H1 (cell line): ENCODE measurements at regions not wholly inside any gene's neighbourhood (a gene's known extent, or its start where the extent isn't known, plus 50 kb on each side); places are given as distances from the start of the nearest gene placed in this dataset.

ENCODE experiments used
- CTCF ChIA-PET: fragments of 300-600 bp; sonication (Branson Sonifier 250); formaldehyde crosslinking; loops from one replicate; lab custom pipeline; 2021; ENCODE audit not compliant: partially characterized antibody; lab: Charles Lee
- POLR2A ChIA-PET: fragments of 300-600 bp; sonication (Branson Sonifier 250); formaldehyde crosslinking; loops from one replicate; lab custom pipeline; 2021; ENCODE audit warnings: inconsistent platforms; ENCODE audit not compliant: partially characterized antibody; lab: Charles Lee
- DNase-seq, 2 experiments: peaks; one replicate each; pipeline versions ENCODE4 v3.0.0 to v3.0.0-alpha.2; 2010 to 2022; ENCODE audit warnings: low spot score in 2 of 2, low read depth in 1 of 2, mixed read lengths in 1 of 2
- FAIRE-seq: peaks from 2 replicates; lab custom pipeline; 2011; peaks lifted over from hg19 to GRCh38; lab: Jason Lieb, UNC
- H2AFZ ChIP-seq: 2 replicates; pipeline ENCODE4 v1.8.1; 2012; ENCODE audit warnings: low read length, inconsistent platforms
- H2AK5ac ChIP-seq: 2 replicates; pipeline ENCODE4 v1.6.1; 2013; ENCODE audit warnings: low read depth, low read length
- H2BK120ac ChIP-seq: replicated peaks from 2 replicates; pipeline ENCODE3; 2013; ENCODE audit warnings: low read depth, low read length, inconsistent platforms
- H2BK12ac ChIP-seq: 2 replicates; pipeline ENCODE4 v1.6.1; 2013; ENCODE audit warnings: low read depth, low read length
- H2BK15ac ChIP-seq: 2 replicates; pipeline ENCODE4 v1.6.1; 2013; ENCODE audit warnings: low read length
- H2BK20ac ChIP-seq: 2 replicates; pipeline ENCODE4 v1.6.1; 2013; ENCODE audit warnings: low read length
- H2BK5ac ChIP-seq: 2 replicates; pipeline ENCODE4 v1.6.1; 2013; ENCODE audit warnings: low read depth, low read length
- H3K14ac ChIP-seq: 2 replicates; pipeline ENCODE4 v1.6.1; 2013; ENCODE audit warnings: inconsistent platforms; ENCODE audit not compliant: insufficient read length
- H3K18ac ChIP-seq: 2 replicates; pipeline ENCODE4 v1.6.1; 2013; ENCODE audit warnings: low read length; ENCODE audit errors: extremely low read depth
- H3K23ac ChIP-seq: 2 replicates; pipeline ENCODE4 v1.6.1; 2013; ENCODE audit warnings: inconsistent platforms; ENCODE audit not compliant: insufficient read length
- H3K23me2 ChIP-seq: 2 replicates; pipeline ENCODE4 v1.6.1; 2013; ENCODE audit warnings: low read depth, low read length
- H3K27ac ChIP-seq: 2 replicates; pipeline ENCODE4 v1.6.1; 2011; ENCODE audit warnings: low read depth, low read length, inconsistent platforms
- H3K27me3 ChIP-seq, 4 experiments: replicated peaks in 1 of 4; 1 replicate in 1 of 4; 2 replicates in 3 of 4; pipeline versions ENCODE4 v1.6.1 to v1.8.1; 2011 to 2013; ENCODE audit warnings: low read length in 3 of 4, mild to moderate bottlenecking in 3 of 4, inconsistent platforms in 2 of 4, mixed read lengths in 2 of 4, moderate library complexity in 1 of 4; ENCODE audit not compliant: control insufficient read depth in 3 of 4, insufficient read depth in 3 of 4; ENCODE audit errors: extremely low read depth in 1 of 4
- H3K36me3 ChIP-seq, 4 experiments: 2 replicates each; pipeline versions ENCODE4 v1.6.1 to v1.8.1; 2011 to 2013; ENCODE audit warnings: mild to moderate bottlenecking in 4 of 4, low read length in 3 of 4, moderate library complexity in 2 of 4, control low read depth in 1 of 4, inconsistent platforms in 1 of 4; ENCODE audit not compliant: insufficient read depth in 4 of 4, control insufficient read depth in 2 of 4
- H3K4ac ChIP-seq: replicated peaks from 2 replicates; pipeline ENCODE3; 2013; ENCODE audit warnings: low read length, low read depth, mixed read lengths, inconsistent platforms; ENCODE audit not compliant: insufficient read length
- H3K4me1 ChIP-seq, 4 experiments: replicated peaks in 1 of 4; 1 replicate in 1 of 4; 2 replicates in 3 of 4; pipeline versions ENCODE4 v1.6.1 to v1.8.1; 2011 to 2013; ENCODE audit warnings: low read length in 3 of 4, inconsistent platforms in 2 of 4, mixed read lengths in 1 of 4; ENCODE audit not compliant: insufficient read depth in 4 of 4, control insufficient read depth in 3 of 4
- H3K4me2 ChIP-seq, 2 experiments: 2 replicates each; pipeline versions ENCODE4 v1.6.1 to v1.8.1; 2011 to 2013; ENCODE audit warnings: low read depth in 2 of 2, low read length in 2 of 2, control low read depth in 1 of 2, inconsistent platforms in 1 of 2, mild to moderate bottlenecking in 1 of 2; ENCODE audit not compliant: insufficient read depth in 1 of 2
- H3K4me3 ChIP-seq, 4 experiments: fragments of 200-600, 300-600 bp in 1 of 4; sonication (generic), shearing (Covaris generic), sonication (Bioruptor Twin) in 1 of 4; 2 replicates each; pipeline versions ENCODE4 v1.5.1 to v1.8.1; 2011 to 2016; ENCODE audit warnings: low read length in 4 of 4, low read depth in 3 of 4, control low read depth in 2 of 4, inconsistent platforms in 2 of 4, mild to moderate bottlenecking in 2 of 4, mixed read lengths in 1 of 4, moderate library complexity in 1 of 4; ENCODE audit not compliant: insufficient read depth in 2 of 4; ENCODE audit errors: extremely low read depth in 1 of 4
- H3K56ac ChIP-seq: replicated peaks from 2 replicates; pipeline ENCODE3; 2013; ENCODE audit warnings: low read depth, mild to moderate bottlenecking, mixed read lengths, low read length, inconsistent platforms; ENCODE audit not compliant: insufficient read length
- H3K79me1 ChIP-seq: 2 replicates; pipeline ENCODE4 v1.6.1; 2013; ENCODE audit warnings: low read depth, low read length, control low read depth
- H3K79me2 ChIP-seq, 2 experiments: 2 replicates each; pipeline versions ENCODE4 v1.6.1 to v1.8.1; 2012 to 2013; ENCODE audit warnings: low read length in 2 of 2, mild to moderate bottlenecking in 2 of 2, inconsistent platforms in 1 of 2; ENCODE audit not compliant: insufficient read depth in 2 of 2, control insufficient read depth in 1 of 2
- H3K9ac ChIP-seq, 4 experiments: replicated peaks in 1 of 4; 1 replicate in 1 of 4; 2 replicates in 3 of 4; pipeline versions ENCODE4 v1.6.1 to v1.8.1; 2011 to 2013; ENCODE audit warnings: low read depth in 3 of 4, low read length in 3 of 4, control low read depth in 2 of 4, mild to moderate bottlenecking in 2 of 4, moderate library complexity in 2 of 4, inconsistent platforms in 1 of 4; ENCODE audit errors: extremely low read depth in 1 of 4
- H3K9me3 ChIP-seq, 2 experiments: 2 replicates each; pipeline versions ENCODE4 v1.6.1 to v1.8.1; 2012 to 2013; ENCODE audit warnings: mild to moderate bottlenecking in 2 of 2, moderate library complexity in 2 of 2, control low read depth in 1 of 2, inconsistent platforms in 1 of 2, low read depth in 1 of 2, low read length in 1 of 2, mixed read lengths in 1 of 2; ENCODE audit not compliant: insufficient read depth in 2 of 2
- H4K20me1 ChIP-seq, 2 experiments: replicated peaks in 1 of 2; 2 replicates each; pipeline versions ENCODE3 to v1.8.1; 2011 to 2013; ENCODE audit warnings: inconsistent platforms in 2 of 2, low read length in 2 of 2, mild to moderate bottlenecking in 1 of 2; ENCODE audit not compliant: insufficient read depth in 2 of 2, control insufficient read depth in 1 of 2
- H4K5ac ChIP-seq: 2 replicates; pipeline ENCODE4 v1.6.1; 2013; ENCODE audit warnings: low read length, low read depth, mixed read lengths, inconsistent platforms; ENCODE audit not compliant: insufficient read length
- H4K8ac ChIP-seq: 2 replicates; pipeline ENCODE4 v1.8.0; 2013; ENCODE audit warnings: mild to moderate bottlenecking, moderate library complexity, low read length, inconsistent platforms; ENCODE audit not compliant: insufficient read depth; ENCODE audit errors: extremely low read depth
- H4K91ac ChIP-seq: replicated peaks from 2 replicates; pipeline ENCODE3; 2013; ENCODE audit warnings: low read length, mixed read lengths, inconsistent platforms; ENCODE audit not compliant: insufficient read length
- BACH1 ChIP-seq: IDR thresholded peaks from 2 replicates; pipeline ENCODE4 v1.6.1; 2012; ENCODE audit warnings: low read length, improper control_type of control experiment
- BRCA1 ChIP-seq: IDR thresholded peaks from 2 replicates; pipeline ENCODE4 v1.6.1; 2012; ENCODE audit warnings: low read depth, low read length, improper control_type of control experiment
- JUN ChIP-seq: IDR thresholded peaks from 2 replicates; pipeline ENCODE4 v1.6.1; 2011; ENCODE audit warnings: low read depth, mild to moderate bottlenecking, improper control_type of control experiment, low read length
- JUND ChIP-seq: IDR thresholded peaks from 2 replicates; pipeline ENCODE4 v1.6.1; 2011; ENCODE audit warnings: mild to moderate bottlenecking, improper control_type of control experiment, low read length
- POU5F1 ChIP-seq: IDR thresholded peaks from 2 replicates; pipeline ENCODE4 v1.6.1; 2011; ENCODE audit warnings: low read depth, mild to moderate bottlenecking, low read length, moderate library complexity
- RFX5 ChIP-seq: IDR thresholded peaks from 2 replicates; pipeline ENCODE4 v1.6.1; 2011; ENCODE audit warnings: low read depth, low read length, improper control_type of control experiment, borderline replicate concordance
- SAP30 ChIP-seq: fragments of 300-600 bp; sonication (generic); IDR thresholded peaks from 2 replicates; pipeline ENCODE4 v1.7.1; 2012; ENCODE audit warnings: low read length, moderate library complexity, mild to moderate bottlenecking, inconsistent platforms; ENCODE audit not compliant: insufficient read depth, insufficient replicate concordance
- SIN3A ChIP-seq, 2 experiments: IDR thresholded peaks in 1 of 2; conservative IDR thresholded peaks in 1 of 2; 2 replicates each; pipeline ENCODE4 v1.6.1; 2011 to 2012; ENCODE audit warnings: low read length in 2 of 2, improper control_type of control experiment in 1 of 2, low read depth in 1 of 2, mild to moderate bottlenecking in 1 of 2
- TAF7 ChIP-seq: optimal IDR thresholded peaks from 2 replicates; pipeline ENCODE3; 2011; ENCODE audit warnings: low read depth, mild to moderate bottlenecking, inconsistent platforms, low read length, moderate library complexity, borderline replicate concordance
- TCF12 ChIP-seq: IDR thresholded peaks from 2 replicates; pipeline ENCODE4 v1.6.1; 2011; ENCODE audit warnings: low read depth, mild to moderate bottlenecking, low read length
- WGBS, 2 experiments: shearing (Covaris generic) in 1 of 2; methylation state at CpG; one replicate each; pipeline versions ENCODE4 v1.1.6 to v1.1.7; 2013 to 2015; ENCODE audit warnings: low lambda C conversion rate in 2 of 2, mixed read lengths in 2 of 2, inconsistent platforms in 1 of 2, low coverage in 1 of 2, missing lambda C conversion rate in 1 of 2; ENCODE audit not compliant: insufficient replicate concordance in 2 of 2, insufficient coverage in 1 of 2, insufficient read length in 1 of 2; ENCODE audit errors: extremely low coverage in 1 of 2, missing lambda C conversion rate in 1 of 2; 5-methylcytosine and 5-hydroxymethylcytosine counted together
- TF ChIP-seq, protein P1 (sequence below): IDR thresholded peaks from 2 replicates; pipeline ENCODE4 v1.6.1; 2011; ENCODE audit warnings: low read depth, mild to moderate bottlenecking, low read length; ENCODE audit not compliant: insufficient read depth

GRCh38 chr14:25117342-25117741, 67.4 kb upstream of the STXBP6 start:
- POLR2A ChIA-PET: no interaction called here

More at GRCh38 chr14:25117342-25117741, 67.4 kb upstream of the STXBP6 start:
- CTCF ChIA-PET: interaction anchor here (0.8 to 4.3 kb wide), 2 partner anchors 15 to 311 kb away, joined by 3 to 28 read pairs; no protein-coding TSS in a partner anchor
- H3K36me3 ChIP-seq: no peaks in the 10 kb centered on the region
- no peak overlapping the region for H2BK15ac ChIP-seq
- DNase-seq (no peak), FAIRE-seq (no peak)
- 93% methylated on average over 1 of the region's 1 CpG; no CpG with 5 or more reads in 1 of the 2 experiments for WGBS, 2 experiments
- no peak overlapping the region for H3K18ac ChIP-seq
- no peak overlapping the region for H2AFZ ChIP-seq
- no peaks in the 10 kb centered on the region for H4K20me1 ChIP-seq
- no peak overlapping the region for H2BK120ac ChIP-seq
- H3K79me1 ChIP-seq: no peaks in the 10 kb centered on the region
- TF ChIP-seq JUND (no peak), BACH1 (no peak), BRCA1 (no peak), TCF12 (no peak), RFX5 (no peak), POU5F1 (no peak), TAF7 (no peak), SAP30 (no peak), JUN (no peak), SIN3A (conservative IDR thresholded peaks at IDR 0.05 in 1 of 2, IDR thresholded peaks at IDR 0.05 in 1 of 2; ENCODE audit: low read depth in 1 of 2, low read length in 2 of 2) (no peak)
- TF ChIP-seq, protein P1, sequence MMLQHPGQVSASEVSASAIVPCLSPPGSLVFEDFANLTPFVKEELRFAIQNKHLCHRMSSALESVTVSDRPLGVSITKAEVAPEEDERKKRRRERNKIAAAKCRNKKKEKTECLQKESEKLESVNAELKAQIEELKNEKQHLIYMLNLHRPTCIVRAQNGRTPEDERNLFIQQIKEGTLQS: no peak
- no peaks in the 10 kb centered on the region for H3K9me3 ChIP-seq
- no peak overlapping the region for H2BK12ac ChIP-seq
- H3K9ac ChIP-seq: no peak overlapping the region
- no peak overlapping the region for H3K27ac ChIP-seq
- H3K4ac ChIP-seq: no peak overlapping the region
- H4K8ac ChIP-seq: no peak overlapping the region
- H2AK5ac ChIP-seq: no peak overlapping the region
- no peak overlapping the region for H4K91ac ChIP-seq
- H3K27me3 ChIP-seq: no peaks in the 10 kb centered on the region
- no peak overlapping the region for H2BK20ac ChIP-seq
- no peak overlapping the region for H3K14ac ChIP-seq
- no peak overlapping the region for H3K56ac ChIP-seq
- H3K4me3 ChIP-seq: no peak overlapping the region
- H4K5ac ChIP-seq: no peak overlapping the region
- H2BK5ac ChIP-seq: no peak overlapping the region
- H3K79me2 ChIP-seq: no peaks in the 10 kb centered on the region
- H3K23me2 ChIP-seq: no peaks in the 10 kb centered on the region
- H3K23ac ChIP-seq: no peak overlapping the region
- H3K4me2 ChIP-seq: no peak overlapping the region
- H3K4me1 ChIP-seq: peaks cover 0 to 3% (median 0%) of the 10 kb centered on the region in 4 experiments; a peak in 1 of 7 replicates
